Stomach (tissue), 8 donors: ENCODE measurements at regions not wholly inside any gene's neighbourhood (a gene's known extent, or its start where the extent isn't known, plus 50 kb on each side); places are given as distances from the start of the nearest gene placed in this dataset.

ENCODE experiments used
- DNase-seq, 2 donors: peaks; one replicate each; pipeline versions ENCODE4 v3.0.0 to v3.0.0-alpha.2; 2013 to 2019
- H3K27ac ChIP-seq, 5 donors: fragments of 200-600 bp in 4 of 5; sonication (generic) in 4 of 5; one replicate each; pipeline ENCODE4 v1.5.1; 2013 to 2019; ENCODE audit warnings: mild to moderate bottlenecking in 1 of 5, moderate library complexity in 1 of 5
- H3K27me3 ChIP-seq, 3 donors: fragments of 200-600 bp; sonication (generic); one replicate each; pipeline ENCODE4 v1.5.1; 2017 to 2019; ENCODE audit warnings: mixed run types in 1 of 3
- H3K36me3 ChIP-seq, 4 donors: fragments of 200-600 bp; sonication (generic); 1 replicate in 3 of 4; 2 replicates in 1 of 4; pipeline ENCODE4 v1.5.1; 2016 to 2019
- H3K4me1 ChIP-seq, 4 donors: fragments of 200-600 bp; sonication (generic); one replicate each; pipeline ENCODE4 v1.5.1; 2016 to 2019
- H3K4me3 ChIP-seq, 4 donors: fragments of 200-600 bp; sonication (generic) in 3 of 4; one replicate each; pipeline ENCODE4 v1.5.1; 2016 to 2019; ENCODE audit warnings: mild to moderate bottlenecking in 1 of 4
- H3K9me3 ChIP-seq, 4 donors: fragments of 200-600 bp; sonication (generic); one replicate each; pipeline ENCODE4 v1.5.1; 2016 to 2019
- EP300 ChIP-seq: sonication (generic); formaldehyde crosslinking; IDR thresholded peaks from one replicate; pipeline ENCODE4 v1.6.1; 2017; ENCODE audit warnings: antibody characterized with exemption
- POLR2A ChIP-seq, 4 donors: fragments of 450-650 bp; IDR thresholded peaks; one replicate each; pipeline ENCODE4 v1.6.1; 2016; ENCODE audit warnings: antibody characterized with exemption in 4 of 4, control low read depth in 2 of 4, mild to moderate bottlenecking in 1 of 4, moderate library complexity in 1 of 4
- POLR2AphosphoS5 ChIP-seq, 3 donors: sonication (generic); formaldehyde crosslinking; IDR thresholded peaks; one replicate each; pipeline ENCODE4 v1.6.1; 2016; ENCODE audit warnings: antibody characterized with exemption in 3 of 3
- WGBS, 5 donors: extraction: QIAGEN DNeasy Blood & Tissue Kit in 3 of 5; methylation state at CpG; one replicate each; pipeline versions ENCODE4 v1.1.5 to v1.1.7; 2013 to 2018; 5-methylcytosine and 5-hydroxymethylcytosine counted together
- intact Hi-C: fragments of 100-400 bp; cut with DNase I; formaldehyde crosslinking; loops from one replicate; pipeline ENCODE4 v1.15.1; 2023; ENCODE audit warnings: low total_unique reads
- TF ChIP-seq, protein P1 (sequence below), 7 experiments: fragments of 450-650 bp in 4 of 7; fragments of 200-600 bp in 3 of 7; sonication (generic) in 3 of 7; IDR thresholded peaks; one replicate each; pipeline ENCODE4 v1.5.1; 2016 to 2019; ENCODE audit warnings: antibody characterized with exemption in 7 of 7, control low read depth in 2 of 7, mild to moderate bottlenecking in 1 of 7
- donor health status: healthy with polysubstance abuse.
- donor health status: Bipolar disorder and iron deficiency.
- donor health status: healthy.

DNA sequence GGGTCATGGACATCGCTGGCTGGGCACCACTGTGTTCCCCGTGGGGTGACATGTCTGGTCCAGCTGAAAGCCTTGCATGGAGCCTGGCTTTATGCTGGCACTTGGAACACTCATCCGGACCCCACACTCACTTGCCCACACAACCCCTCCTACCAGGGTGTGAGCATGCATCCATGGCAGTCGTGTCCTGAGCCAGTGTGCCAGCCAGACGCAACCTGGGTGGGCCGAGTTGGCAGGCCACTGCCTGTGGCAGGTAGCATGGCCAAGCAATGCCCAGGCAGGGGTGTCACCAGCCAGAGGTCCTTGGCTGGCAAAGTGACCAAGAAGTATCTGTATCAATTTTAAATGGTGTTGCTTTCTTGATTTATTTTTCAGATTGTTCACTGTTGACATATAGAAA, 141.7 kb downstream of the CCDC59 start:
- intact Hi-C loops = no loop called here
- 62 to 94% (median 83%) methylated on average over 4 to 6 of the region's 6 CpGs for WGBS, 5 donors

DNA sequence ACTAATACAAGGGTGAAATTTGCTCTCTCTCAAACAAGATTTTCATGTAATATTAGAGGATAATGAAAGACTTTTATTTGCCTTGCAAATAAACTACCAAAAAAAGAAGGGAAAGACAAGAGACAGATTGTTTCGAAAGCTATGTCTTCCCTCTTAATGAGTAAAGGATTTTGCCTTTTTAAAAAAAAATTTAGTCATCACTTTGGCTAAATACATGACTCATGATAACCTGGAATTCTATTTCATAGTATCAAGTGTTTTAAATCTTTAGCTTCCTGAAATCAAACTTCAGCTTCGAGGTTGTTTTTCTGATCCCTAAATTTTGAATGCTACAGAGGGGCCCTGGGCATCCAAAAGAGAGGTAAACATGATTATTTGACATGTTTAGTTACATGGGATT, 144.4 kb downstream of the CCDC59 start:
- peaks cover 0 to 35% (median 19%) of the 10 kb centered on the region in 4 donors for H3K9me3 ChIP-seq
- H3K4me3 ChIP-seq = no peak overlapping the region
- whole genome bisulfite sequencing, 5 donors = 22 to 51% (median 34%) methylated on average over 2 of the region's 2 CpGs
- no peaks in the 10 kb centered on the region for H3K27me3 ChIP-seq
- H3K27ac ChIP-seq = no peak overlapping the region
- no peaks in the 10 kb centered on the region for H3K36me3 ChIP-seq
- DNase-seq = no peak
- intact Hi-C loops = no loop called here
- TF ChIP-seq POLR2A (IDR thresholded peaks at IDR 0.05) = no peak
- TF ChIP-seq EP300 = no peak
- TF ChIP-seq, protein P1, sequence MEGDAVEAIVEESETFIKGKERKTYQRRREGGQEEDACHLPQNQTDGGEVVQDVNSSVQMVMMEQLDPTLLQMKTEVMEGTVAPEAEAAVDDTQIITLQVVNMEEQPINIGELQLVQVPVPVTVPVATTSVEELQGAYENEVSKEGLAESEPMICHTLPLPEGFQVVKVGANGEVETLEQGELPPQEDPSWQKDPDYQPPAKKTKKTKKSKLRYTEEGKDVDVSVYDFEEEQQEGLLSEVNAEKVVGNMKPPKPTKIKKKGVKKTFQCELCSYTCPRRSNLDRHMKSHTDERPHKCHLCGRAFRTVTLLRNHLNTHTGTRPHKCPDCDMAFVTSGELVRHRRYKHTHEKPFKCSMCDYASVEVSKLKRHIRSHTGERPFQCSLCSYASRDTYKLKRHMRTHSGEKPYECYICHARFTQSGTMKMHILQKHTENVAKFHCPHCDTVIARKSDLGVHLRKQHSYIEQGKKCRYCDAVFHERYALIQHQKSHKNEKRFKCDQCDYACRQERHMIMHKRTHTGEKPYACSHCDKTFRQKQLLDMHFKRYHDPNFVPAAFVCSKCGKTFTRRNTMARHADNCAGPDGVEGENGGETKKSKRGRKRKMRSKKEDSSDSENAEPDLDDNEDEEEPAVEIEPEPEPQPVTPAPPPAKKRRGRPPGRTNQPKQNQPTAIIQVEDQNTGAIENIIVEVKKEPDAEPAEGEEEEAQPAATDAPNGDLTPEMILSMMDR (IDR thresholded peaks at IDR 0.05) = no peak
- no peak for TF ChIP-seq POLR2AphosphoS5 (IDR thresholded peaks at IDR 0.05)
- H3K4me1 ChIP-seq = no peaks in the 10 kb centered on the region

More for the DNA sequence above, 141.7 kb downstream of the CCDC59 start:
- TF ChIP-seq EP300 (no peak), POLR2A (IDR thresholded peaks at IDR 0.05) (no peak), POLR2AphosphoS5 (IDR thresholded peaks at IDR 0.05) (no peak)
- TF ChIP-seq, protein P1 (IDR thresholded peaks at IDR 0.05) = no peak
- Histone ChIP-seq H3K4me1 (no peaks in the 10 kb centered on the region), H3K27me3 (no peaks in the 10 kb centered on the region), H3K27ac (no peak overlapping the region), H3K9me3 (peaks cover 0 to 16% (median 11%) of the 10 kb centered on the region in 4 donors), H3K36me3 (no peaks in the 10 kb centered on the region), H3K4me3 (no peak overlapping the region)
- DNase-seq = no peak

DNA sequence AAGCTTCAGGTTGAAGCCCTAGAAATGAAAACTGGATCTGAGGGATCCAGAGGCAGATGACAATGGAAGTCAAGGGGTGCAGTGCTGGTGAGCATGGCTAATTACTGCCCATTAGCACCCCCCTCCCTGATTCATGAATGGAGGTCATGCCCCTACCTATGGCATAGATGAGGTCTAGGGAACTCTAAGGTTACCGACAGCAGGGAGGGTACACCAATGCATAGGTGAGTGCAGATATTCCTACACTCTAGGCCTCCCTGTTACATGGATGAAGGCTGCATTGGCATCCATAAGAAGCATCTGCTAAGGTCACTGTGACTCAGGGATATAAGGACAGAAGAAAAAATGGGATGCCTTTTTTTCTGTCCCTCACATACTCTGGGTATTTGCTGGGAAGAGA, 147.3 kb downstream of the CCDC59 start:
- intact Hi-C loops = no loop called here
- no peak overlapping the region for H3K27ac ChIP-seq
- H3K4me1 ChIP-seq = no peaks in the 10 kb centered on the region
- no peak for DNase-seq
- peaks cover 0 to 43% (median 25%) of the 10 kb centered on the region in 4 donors for H3K9me3 ChIP-seq
- H3K4me3 ChIP-seq = no peak overlapping the region
- no peaks in the 10 kb centered on the region for H3K27me3 ChIP-seq
- H3K36me3 ChIP-seq = no peaks in the 10 kb centered on the region
- WGBS, 5 donors = 85 to 100% (median 100%) methylated on average over 1 of the region's 1 CpG
- TF ChIP-seq POLR2A (IDR thresholded peaks at IDR 0.05) (no peak), EP300 (no peak), POLR2AphosphoS5 (IDR thresholded peaks at IDR 0.05) (no peak)
- TF ChIP-seq, protein P1 (IDR thresholded peaks at IDR 0.05) = no peak

DNA sequence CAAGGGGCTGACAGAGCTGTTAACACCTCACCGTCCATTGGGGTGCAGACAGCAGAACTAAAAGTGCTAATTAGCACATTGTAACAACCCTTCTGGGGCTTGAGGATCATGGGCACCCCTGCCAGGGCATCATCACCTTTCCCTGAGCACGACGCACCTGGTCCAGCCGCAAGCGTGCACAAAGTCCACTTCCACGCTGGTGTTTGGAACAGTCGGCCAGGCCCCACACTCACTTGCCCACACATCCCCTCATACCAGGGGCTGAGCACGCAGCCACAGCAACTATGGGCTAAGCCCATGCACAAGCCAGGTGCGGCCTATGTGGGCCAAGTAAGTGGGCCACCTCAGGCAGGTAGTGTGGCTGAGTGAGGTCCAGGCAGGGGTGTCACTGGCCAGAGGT, 148.7 kb downstream of the CCDC59 start:
- no peaks in the 10 kb centered on the region for H3K36me3 ChIP-seq
- TF ChIP-seq, protein P1 (IDR thresholded peaks at IDR 0.05) = no peak
- no peak for TF ChIP-seq POLR2AphosphoS5 (IDR thresholded peaks at IDR 0.05)
- no peak for TF ChIP-seq EP300
- no peak for TF ChIP-seq POLR2A (IDR thresholded peaks at IDR 0.05)
- H3K4me3 ChIP-seq = no peak overlapping the region
- intact Hi-C loops = no loop called here
- H3K4me1 ChIP-seq = no peaks in the 10 kb centered on the region
- H3K27ac ChIP-seq = no peak overlapping the region
- peaks cover 0 to 45% (median 33%) of the 10 kb centered on the region in 4 donors for H3K9me3 ChIP-seq
- no peak for DNase-seq
- 91 to 98% (median 96%) methylated on average over 7 to 9 of the region's 9 CpGs for WGBS, 5 donors
- H3K27me3 ChIP-seq = no peaks in the 10 kb centered on the region
